WTC11 (cell line): ENCODE measurements at regions not wholly inside any gene's neighbourhood (a gene's known extent, or its start where the extent isn't known, plus 50 kb on each side); places are given as distances from the start of the nearest gene placed in this dataset.

Experiments used
- ATAC-seq: fragments of 200-7000 bp; cut with Tn5 transposase; 2 replicates; pipeline ENCODE4 v1.10.0; 2021; ENCODE audit warnings: mild to moderate bottlenecking, moderate library complexity
- CTCF ChIA-PET: fragments of 300-600 bp; sonication (Branson Sonifier 250); formaldehyde crosslinking; loops from one replicate; lab custom pipeline; 2021; ENCODE audit warnings: antibody characterized with exemption; lab: Charles Lee
- POLR2A ChIA-PET: fragments of 350-600 bp; sonication (Branson Sonifier 250); formaldehyde crosslinking; loops from one replicate; lab custom pipeline; 2021; ENCODE audit warnings: antibody characterized with exemption; lab: Charles Lee
- DNase-seq: peaks from one replicate; pipeline ENCODE4 v3.0.0; 2021; ENCODE audit warnings: low spot score
- H3K27ac Mint-ChIP-seq: 2 replicates; pipeline ENCODE4 v1.8.0; 2021; ENCODE audit warnings: mixed read lengths
- H3K27me3 Mint-ChIP-seq: 2 replicates; pipeline ENCODE4 v1.8.0; 2021; ENCODE audit warnings: low read depth, mild to moderate bottlenecking, moderate library complexity, mixed read lengths
- H3K36me3 Mint-ChIP-seq: 2 replicates; pipeline ENCODE4 v1.8.0; 2021; ENCODE audit warnings: mixed read lengths
- H3K4me1 Mint-ChIP-seq: 2 replicates; pipeline ENCODE4 v1.8.0; 2022; ENCODE audit warnings: mixed read lengths
- H3K4me3 Mint-ChIP-seq: 2 replicates; pipeline ENCODE4 v1.8.0; 2021; ENCODE audit warnings: mild to moderate bottlenecking, moderate library complexity, mixed read lengths
- H3K9me3 Mint-ChIP-seq: 2 replicates; pipeline ENCODE4 v1.8.0; 2021; ENCODE audit warnings: mixed read lengths
- CREB1 ChIP-seq: sonication (generic); formaldehyde crosslinking; IDR thresholded peaks from 2 replicates; pipeline ENCODE4 v1.8.0; 2023; ENCODE audit warnings: mild to moderate bottlenecking, missing genetic modification reagents
- CREM ChIP-seq: sonication (generic); formaldehyde crosslinking; IDR thresholded peaks from 2 replicates; pipeline ENCODE4 v1.8.1; 2022; ENCODE audit warnings: mild to moderate bottlenecking, missing genetic modification reagents, moderate library complexity
- ESRRA ChIP-seq: sonication (generic); formaldehyde crosslinking; IDR thresholded peaks from 2 replicates; pipeline ENCODE4 v1.8.1; 2022; ENCODE audit warnings: mild to moderate bottlenecking, missing genetic modification reagents, borderline replicate concordance
- FOXJ3 ChIP-seq: sonication (generic); formaldehyde crosslinking; IDR thresholded peaks from 2 replicates; pipeline ENCODE4 v1.9.0; 2021; ENCODE audit warnings: missing genetic modification reagents, mild to moderate bottlenecking, borderline replicate concordance
- GRHL2 ChIP-seq: fragments of 250-450 bp; sonication (Bioruptor Pico); IDR thresholded peaks from 2 replicates; pipeline ENCODE4 v1.8.0; 2022; ENCODE audit warnings: mild to moderate bottlenecking, moderate library complexity; ENCODE audit not compliant: insufficient replicate concordance, severe bottlenecking
- JUN ChIP-seq: sonication (generic); formaldehyde crosslinking; IDR thresholded peaks from 2 replicates; pipeline ENCODE4 v1.8.0; 2023; ENCODE audit warnings: mild to moderate bottlenecking, missing genetic modification reagents
- NR1H2 ChIP-seq: sonication (generic); formaldehyde crosslinking; IDR thresholded peaks from 2 replicates; pipeline ENCODE4 v1.9.0; 2021; ENCODE audit warnings: mild to moderate bottlenecking, moderate library complexity, missing genetic modification reagents
- NR2C2 ChIP-seq: sonication (generic); formaldehyde crosslinking; IDR thresholded peaks from 2 replicates; pipeline ENCODE4 v1.8.0; 2022; ENCODE audit warnings: mild to moderate bottlenecking, missing genetic modification reagents
- RELA ChIP-seq: sonication (generic); formaldehyde crosslinking; IDR thresholded peaks from 2 replicates; pipeline ENCODE4 v1.8.1; 2022; ENCODE audit warnings: missing genetic modification reagents, mild to moderate bottlenecking, borderline replicate concordance
- TCF7 ChIP-seq: sonication (generic); formaldehyde crosslinking; IDR thresholded peaks from 2 replicates; pipeline ENCODE4 v1.8.0; 2022; ENCODE audit warnings: mild to moderate bottlenecking, low read depth, missing genetic modification reagents, moderate library complexity
- ZBTB21 ChIP-seq: sonication (generic); formaldehyde crosslinking; IDR thresholded peaks from 2 replicates; pipeline ENCODE4 v1.8.1; 2023; ENCODE audit warnings: mild to moderate bottlenecking, missing genetic modification reagents, borderline replicate concordance
- ZNF219 ChIP-seq: sonication (generic); formaldehyde crosslinking; IDR thresholded peaks from 2 replicates; pipeline ENCODE4 v1.8.0; 2023; ENCODE audit warnings: missing genetic modification reagents, mild to moderate bottlenecking, borderline replicate concordance
- TF ChIP-seq, protein P1 (sequence below): sonication (generic); formaldehyde crosslinking; IDR thresholded peaks from 2 replicates; pipeline ENCODE4 v1.8.1; 2023; ENCODE audit warnings: mild to moderate bottlenecking, moderate library complexity, missing genetic modification reagents
- TF ChIP-seq, protein P2 (sequence below): sonication (generic); formaldehyde crosslinking; IDR thresholded peaks from 2 replicates; pipeline ENCODE4 v1.8.1; 2023; ENCODE audit warnings: mild to moderate bottlenecking, missing genetic modification reagents, borderline replicate concordance
- TF ChIP-seq, protein P3 (sequence below): sonication (generic); formaldehyde crosslinking; IDR thresholded peaks from 2 replicates; pipeline ENCODE4 v1.8.1; 2022; ENCODE audit warnings: missing genetic modification reagents, borderline replicate concordance
- TF ChIP-seq, protein P4 (sequence below): sonication (generic); formaldehyde crosslinking; IDR thresholded peaks from 2 replicates; pipeline ENCODE4 v1.8.1; 2022; ENCODE audit warnings: low read depth, missing genetic modification reagents, borderline replicate concordance
- TF ChIP-seq, protein P5 (sequence below): sonication (generic); formaldehyde crosslinking; IDR thresholded peaks from 2 replicates; pipeline ENCODE4 v1.8.1; 2023; ENCODE audit warnings: mild to moderate bottlenecking, missing genetic modification reagents
- TF ChIP-seq, protein P6 (sequence below): fragments of 250-450 bp; sonication (Bioruptor Pico); conservative IDR thresholded peaks from 2 replicates; pipeline ENCODE4 v1.9.0; 2021; ENCODE audit warnings: mild to moderate bottlenecking
- TF ChIP-seq, protein P7 (sequence below): sonication (generic); formaldehyde crosslinking; conservative IDR thresholded peaks from 2 replicates; pipeline ENCODE4 v1.8.1; 2022; ENCODE audit warnings: mild to moderate bottlenecking, missing genetic modification reagents
- TF ChIP-seq, protein P8 (sequence below): fragments of 250-450 bp; sonication (Bioruptor Pico); IDR thresholded peaks from 2 replicates; pipeline ENCODE4 v1.9.0; 2021; ENCODE audit warnings: mild to moderate bottlenecking, borderline replicate concordance

DNA sequence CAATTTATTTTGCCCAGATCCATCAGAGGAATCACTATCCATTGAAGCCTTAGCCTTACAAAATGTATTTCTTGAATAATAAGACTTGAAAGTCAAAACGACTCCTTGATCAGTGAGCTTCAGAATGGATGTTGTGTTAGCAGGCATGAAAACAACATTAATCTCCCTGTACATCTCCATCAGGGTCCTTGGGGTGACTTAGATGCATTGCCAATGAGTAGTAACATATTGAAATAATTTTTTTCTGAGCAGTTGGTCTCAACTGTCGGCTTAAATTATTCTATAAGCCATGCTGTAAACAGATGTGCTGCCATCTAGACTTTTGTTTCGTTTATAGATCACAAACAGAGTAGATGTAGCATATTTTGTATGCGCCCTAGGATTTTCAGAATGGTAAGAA lies 482.0 kb downstream of the AMY1C start:
- CTCF ChIA-PET: no interaction called here
- DNase-seq: no peak
- Mint-ChIP-seq H3K27me3 (no peaks in the 10 kb centered on the region; the same call in 1 of the 2 replicates), H3K4me1 (peaks cover 10% of the 10 kb centered on the region), H3K36me3 (no peaks in the 10 kb centered on the region), H3K4me3 (no peak overlapping the region), H3K9me3 (no peaks in the 10 kb centered on the region), H3K27ac (no peak overlapping the region)
- TF ChIP-seq RELA (CRISPR knock-in tag) (no peak), CREB1 (no peak), GRHL2 (CRISPR knock-in tag) (no peak), ESRRA (CRISPR knock-in tag) (no peak), CREM (CRISPR knock-in tag) (no peak), ZBTB21 (CRISPR knock-in tag) (no peak), JUN (no peak), FOXJ3 (CRISPR knock-in tag) (no peak), TCF7 (no peak), ZNF219 (CRISPR knock-in tag) (no peak), NR2C2 (CRISPR knock-in tag) (no peak), NR1H2 (CRISPR knock-in tag) (no peak)
- TF ChIP-seq, protein P1, sequence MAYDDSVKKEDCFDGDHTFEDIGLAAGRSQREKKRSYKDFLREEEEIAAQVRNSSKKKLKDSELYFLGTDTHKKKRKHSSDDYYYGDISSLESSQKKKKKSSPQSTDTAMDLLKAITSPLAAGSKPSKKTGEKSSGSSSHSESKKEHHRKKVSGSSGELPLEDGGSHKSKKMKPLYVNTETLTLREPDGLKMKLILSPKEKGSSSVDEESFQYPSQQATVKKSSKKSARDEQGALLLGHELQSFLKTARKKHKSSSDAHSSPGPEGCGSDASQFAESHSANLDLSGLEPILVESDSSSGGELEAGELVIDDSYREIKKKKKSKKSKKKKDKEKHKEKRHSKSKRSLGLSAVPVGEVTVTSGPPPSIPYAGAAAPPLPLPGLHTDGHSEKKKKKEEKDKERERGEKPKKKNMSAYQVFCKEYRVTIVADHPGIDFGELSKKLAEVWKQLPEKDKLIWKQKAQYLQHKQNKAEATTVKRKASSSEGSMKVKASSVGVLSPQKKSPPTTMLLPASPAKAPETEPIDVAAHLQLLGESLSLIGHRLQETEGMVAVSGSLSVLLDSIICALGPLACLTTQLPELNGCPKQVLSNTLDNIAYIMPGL (CRISPR knock-in tag): no peak
- TF ChIP-seq, protein P2, sequence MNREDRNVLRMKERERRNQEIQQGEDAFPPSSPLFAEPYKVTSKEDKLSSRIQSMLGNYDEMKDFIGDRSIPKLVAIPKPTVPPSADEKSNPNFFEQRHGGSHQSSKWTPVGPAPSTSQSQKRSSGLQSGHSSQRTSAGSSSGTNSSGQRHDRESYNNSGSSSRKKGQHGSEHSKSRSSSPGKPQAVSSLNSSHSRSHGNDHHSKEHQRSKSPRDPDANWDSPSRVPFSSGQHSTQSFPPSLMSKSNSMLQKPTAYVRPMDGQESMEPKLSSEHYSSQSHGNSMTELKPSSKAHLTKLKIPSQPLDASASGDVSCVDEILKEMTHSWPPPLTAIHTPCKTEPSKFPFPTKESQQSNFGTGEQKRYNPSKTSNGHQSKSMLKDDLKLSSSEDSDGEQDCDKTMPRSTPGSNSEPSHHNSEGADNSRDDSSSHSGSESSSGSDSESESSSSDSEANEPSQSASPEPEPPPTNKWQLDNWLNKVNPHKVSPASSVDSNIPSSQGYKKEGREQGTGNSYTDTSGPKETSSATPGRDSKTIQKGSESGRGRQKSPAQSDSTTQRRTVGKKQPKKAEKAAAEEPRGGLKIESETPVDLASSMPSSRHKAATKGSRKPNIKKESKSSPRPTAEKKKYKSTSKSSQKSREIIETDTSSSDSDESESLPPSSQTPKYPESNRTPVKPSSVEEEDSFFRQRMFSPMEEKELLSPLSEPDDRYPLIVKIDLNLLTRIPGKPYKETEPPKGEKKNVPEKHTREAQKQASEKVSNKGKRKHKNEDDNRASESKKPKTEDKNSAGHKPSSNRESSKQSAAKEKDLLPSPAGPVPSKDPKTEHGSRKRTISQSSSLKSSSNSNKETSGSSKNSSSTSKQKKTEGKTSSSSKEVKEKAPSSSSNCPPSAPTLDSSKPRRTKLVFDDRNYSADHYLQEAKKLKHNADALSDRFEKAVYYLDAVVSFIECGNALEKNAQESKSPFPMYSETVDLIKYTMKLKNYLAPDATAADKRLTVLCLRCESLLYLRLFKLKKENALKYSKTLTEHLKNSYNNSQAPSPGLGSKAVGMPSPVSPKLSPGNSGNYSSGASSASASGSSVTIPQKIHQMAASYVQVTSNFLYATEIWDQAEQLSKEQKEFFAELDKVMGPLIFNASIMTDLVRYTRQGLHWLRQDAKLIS (CRISPR knock-in tag): no peak
- TF ChIP-seq, protein P3, sequence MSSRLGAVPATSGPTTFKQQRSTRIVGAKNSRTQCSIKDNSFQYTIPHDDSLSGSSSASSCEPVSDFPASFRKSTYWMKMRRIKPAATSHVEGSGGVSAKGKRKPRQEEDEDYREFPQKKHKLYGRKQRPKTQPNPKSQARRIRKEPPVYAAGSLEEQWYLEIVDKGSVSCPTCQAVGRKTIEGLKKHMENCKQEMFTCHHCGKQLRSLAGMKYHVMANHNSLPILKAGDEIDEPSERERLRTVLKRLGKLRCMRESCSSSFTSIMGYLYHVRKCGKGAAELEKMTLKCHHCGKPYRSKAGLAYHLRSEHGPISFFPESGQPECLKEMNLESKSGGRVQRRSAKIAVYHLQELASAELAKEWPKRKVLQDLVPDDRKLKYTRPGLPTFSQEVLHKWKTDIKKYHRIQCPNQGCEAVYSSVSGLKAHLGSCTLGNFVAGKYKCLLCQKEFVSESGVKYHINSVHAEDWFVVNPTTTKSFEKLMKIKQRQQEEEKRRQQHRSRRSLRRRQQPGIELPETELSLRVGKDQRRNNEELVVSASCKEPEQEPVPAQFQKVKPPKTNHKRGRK (CRISPR knock-in tag): no peak
- TF ChIP-seq, protein P4, sequence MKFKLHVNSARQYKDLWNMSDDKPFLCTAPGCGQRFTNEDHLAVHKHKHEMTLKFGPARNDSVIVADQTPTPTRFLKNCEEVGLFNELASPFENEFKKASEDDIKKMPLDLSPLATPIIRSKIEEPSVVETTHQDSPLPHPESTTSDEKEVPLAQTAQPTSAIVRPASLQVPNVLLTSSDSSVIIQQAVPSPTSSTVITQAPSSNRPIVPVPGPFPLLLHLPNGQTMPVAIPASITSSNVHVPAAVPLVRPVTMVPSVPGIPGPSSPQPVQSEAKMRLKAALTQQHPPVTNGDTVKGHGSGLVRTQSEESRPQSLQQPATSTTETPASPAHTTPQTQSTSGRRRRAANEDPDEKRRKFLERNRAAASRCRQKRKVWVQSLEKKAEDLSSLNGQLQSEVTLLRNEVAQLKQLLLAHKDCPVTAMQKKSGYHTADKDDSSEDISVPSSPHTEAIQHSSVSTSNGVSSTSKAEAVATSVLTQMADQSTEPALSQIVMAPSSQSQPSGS (CRISPR knock-in tag): no peak
- TF ChIP-seq, protein P5, sequence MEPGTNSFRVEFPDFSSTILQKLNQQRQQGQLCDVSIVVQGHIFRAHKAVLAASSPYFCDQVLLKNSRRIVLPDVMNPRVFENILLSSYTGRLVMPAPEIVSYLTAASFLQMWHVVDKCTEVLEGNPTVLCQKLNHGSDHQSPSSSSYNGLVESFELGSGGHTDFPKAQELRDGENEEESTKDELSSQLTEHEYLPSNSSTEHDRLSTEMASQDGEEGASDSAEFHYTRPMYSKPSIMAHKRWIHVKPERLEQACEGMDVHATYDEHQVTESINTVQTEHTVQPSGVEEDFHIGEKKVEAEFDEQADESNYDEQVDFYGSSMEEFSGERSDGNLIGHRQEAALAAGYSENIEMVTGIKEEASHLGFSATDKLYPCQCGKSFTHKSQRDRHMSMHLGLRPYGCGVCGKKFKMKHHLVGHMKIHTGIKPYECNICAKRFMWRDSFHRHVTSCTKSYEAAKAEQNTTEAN: no peak
- TF ChIP-seq, protein P6, sequence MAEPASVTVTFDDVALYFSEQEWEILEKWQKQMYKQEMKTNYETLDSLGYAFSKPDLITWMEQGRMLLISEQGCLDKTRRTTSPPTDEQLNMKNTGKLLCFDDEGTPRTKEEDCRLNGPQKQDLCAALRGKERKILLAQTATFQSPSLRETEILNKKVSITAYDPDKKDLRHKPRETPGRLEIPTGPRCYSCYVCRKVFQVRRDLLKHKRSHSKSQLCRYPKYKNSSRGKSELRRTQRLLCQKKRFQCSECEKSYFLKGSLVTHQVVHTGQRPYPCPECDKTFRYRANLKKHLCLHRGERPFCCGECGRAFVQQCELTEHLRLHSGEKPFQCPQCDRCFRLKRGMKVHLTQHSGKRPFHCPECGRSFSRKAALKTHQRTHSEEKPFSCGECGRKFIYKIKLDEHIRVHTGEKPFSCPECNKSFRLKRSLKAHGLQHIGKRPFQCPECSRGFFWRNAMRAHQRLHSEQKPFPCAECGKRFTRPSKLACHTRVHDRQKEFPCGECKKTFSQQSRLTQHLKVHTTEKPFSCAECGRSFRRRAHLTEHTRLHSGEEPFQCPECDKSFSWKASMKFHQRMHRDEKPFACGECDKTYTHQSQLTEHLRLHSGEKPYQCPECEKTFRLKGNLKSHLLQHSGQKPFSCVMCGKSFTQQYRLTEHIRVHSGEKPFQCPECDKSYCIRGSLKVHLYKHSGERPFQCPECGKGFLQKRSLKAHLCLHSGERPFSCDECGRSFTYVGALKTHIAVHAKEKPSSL (CRISPR knock-in tag): no peak
- TF ChIP-seq, protein P7, sequence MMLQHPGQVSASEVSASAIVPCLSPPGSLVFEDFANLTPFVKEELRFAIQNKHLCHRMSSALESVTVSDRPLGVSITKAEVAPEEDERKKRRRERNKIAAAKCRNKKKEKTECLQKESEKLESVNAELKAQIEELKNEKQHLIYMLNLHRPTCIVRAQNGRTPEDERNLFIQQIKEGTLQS (CRISPR knock-in tag): no peak
- TF ChIP-seq, protein P8, sequence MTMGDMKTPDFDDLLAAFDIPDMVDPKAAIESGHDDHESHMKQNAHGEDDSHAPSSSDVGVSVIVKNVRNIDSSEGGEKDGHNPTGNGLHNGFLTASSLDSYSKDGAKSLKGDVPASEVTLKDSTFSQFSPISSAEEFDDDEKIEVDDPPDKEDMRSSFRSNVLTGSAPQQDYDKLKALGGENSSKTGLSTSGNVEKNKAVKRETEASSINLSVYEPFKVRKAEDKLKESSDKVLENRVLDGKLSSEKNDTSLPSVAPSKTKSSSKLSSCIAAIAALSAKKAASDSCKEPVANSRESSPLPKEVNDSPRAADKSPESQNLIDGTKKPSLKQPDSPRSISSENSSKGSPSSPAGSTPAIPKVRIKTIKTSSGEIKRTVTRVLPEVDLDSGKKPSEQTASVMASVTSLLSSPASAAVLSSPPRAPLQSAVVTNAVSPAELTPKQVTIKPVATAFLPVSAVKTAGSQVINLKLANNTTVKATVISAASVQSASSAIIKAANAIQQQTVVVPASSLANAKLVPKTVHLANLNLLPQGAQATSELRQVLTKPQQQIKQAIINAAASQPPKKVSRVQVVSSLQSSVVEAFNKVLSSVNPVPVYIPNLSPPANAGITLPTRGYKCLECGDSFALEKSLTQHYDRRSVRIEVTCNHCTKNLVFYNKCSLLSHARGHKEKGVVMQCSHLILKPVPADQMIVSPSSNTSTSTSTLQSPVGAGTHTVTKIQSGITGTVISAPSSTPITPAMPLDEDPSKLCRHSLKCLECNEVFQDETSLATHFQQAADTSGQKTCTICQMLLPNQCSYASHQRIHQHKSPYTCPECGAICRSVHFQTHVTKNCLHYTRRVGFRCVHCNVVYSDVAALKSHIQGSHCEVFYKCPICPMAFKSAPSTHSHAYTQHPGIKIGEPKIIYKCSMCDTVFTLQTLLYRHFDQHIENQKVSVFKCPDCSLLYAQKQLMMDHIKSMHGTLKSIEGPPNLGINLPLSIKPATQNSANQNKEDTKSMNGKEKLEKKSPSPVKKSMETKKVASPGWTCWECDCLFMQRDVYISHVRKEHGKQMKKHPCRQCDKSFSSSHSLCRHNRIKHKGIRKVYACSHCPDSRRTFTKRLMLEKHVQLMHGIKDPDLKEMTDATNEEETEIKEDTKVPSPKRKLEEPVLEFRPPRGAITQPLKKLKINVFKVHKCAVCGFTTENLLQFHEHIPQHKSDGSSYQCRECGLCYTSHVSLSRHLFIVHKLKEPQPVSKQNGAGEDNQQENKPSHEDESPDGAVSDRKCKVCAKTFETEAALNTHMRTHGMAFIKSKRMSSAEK (CRISPR knock-in tag): no peak
- no peak for ATAC-seq
- POLR2A ChIA-PET: no interaction called here
